ENCODE measurements at regions not wholly inside any gene's neighbourhood (a gene's known extent, or its start where the extent isn't known, plus 50 kb on each side); places are given as distances from the start of the nearest gene placed in this dataset.

DNA sequence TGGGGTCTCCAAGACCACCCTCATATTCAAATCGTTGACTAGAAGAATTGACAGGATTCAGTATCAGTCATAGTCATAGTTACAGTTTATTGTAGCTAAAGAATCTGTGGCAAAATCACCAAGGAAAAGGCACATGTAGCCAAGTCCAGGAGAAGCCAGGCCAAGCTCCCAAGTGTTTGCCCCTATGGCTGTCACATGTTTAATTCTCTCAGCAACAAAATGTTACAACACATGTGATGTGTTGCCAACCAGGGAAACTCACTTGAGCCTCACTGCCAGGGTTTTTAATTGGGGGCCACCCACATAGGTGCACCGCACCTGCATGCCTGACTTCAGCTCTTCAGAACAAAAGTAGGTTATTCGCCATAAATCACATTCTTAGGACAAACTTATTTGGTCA lies 1030.9 kb upstream of the CELF2 start:
- Histone ChIP-seq H2AFZ (ENCODE audit: low read depth, low read length) (no peak overlapping the region), H3K9ac (replicated peaks; ENCODE audit: extremely low read depth, insufficient read depth, low read length) (no peak overlapping the region), H3K4me2 (ENCODE audit: insufficient read depth, low read length) (no peak overlapping the region), H4K20me1 (replicated peaks; ENCODE audit: control insufficient read depth, extremely low read depth, insufficient read depth, low read length) (no peaks in the 10 kb centered on the region), H3K4me1 (ENCODE audit: control insufficient read depth, extremely low read depth, insufficient read depth, low read length) (no peaks in the 10 kb centered on the region), H3K79me2 (ENCODE audit: control insufficient read depth, insufficient read depth, low read length) (no peaks in the 10 kb centered on the region), H3K27me3 (ENCODE audit: control insufficient read depth in 2 of 2, insufficient read depth in 2 of 2, low read length in 2 of 2) (no peaks in the 10 kb centered on the region), H3K9me1 (replicated peaks; ENCODE audit: control insufficient read depth, extremely low read depth, insufficient read depth, low read length) (no peaks in the 10 kb centered on the region), H3K27ac (ENCODE audit: insufficient read depth, low read depth, low read length) (no peak overlapping the region), H3K36me3 (ENCODE audit: control insufficient read depth in 2 of 2, extremely low read depth in 1 of 2, insufficient read depth in 2 of 2, low read length in 2 of 2) (no peaks in the 10 kb centered on the region), H3K4me3 (replicated peaks in 1 of 3; ENCODE audit: insufficient read depth in 1 of 3, low read depth in 1 of 3, low read length in 3 of 3) (no peak overlapping the region), H3K9me3 (replicated peaks; ENCODE audit: control insufficient read depth, insufficient read depth, low read length) (no peaks in the 10 kb centered on the region)
- ChIA-PET POLR2A (no interaction called here), CTCF (interaction anchor here (1.3 kb wide), 1 partner anchor 17 kb away, joined by 4 read pairs; no protein-coding TSS in a partner anchor)
- TF ChIP-seq, protein P1, sequence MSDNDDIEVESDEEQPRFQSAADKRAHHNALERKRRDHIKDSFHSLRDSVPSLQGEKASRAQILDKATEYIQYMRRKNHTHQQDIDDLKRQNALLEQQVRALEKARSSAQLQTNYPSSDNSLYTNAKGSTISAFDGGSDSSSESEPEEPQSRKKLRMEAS (IDR thresholded peaks at IDR 0.05; ENCODE audit: insufficient read depth, insufficient read length), result no peak
- no peak for TF ChIP-seq JUN (IDR thresholded peaks at IDR 0.05; ENCODE audit: borderline replicate concordance, insufficient read depth, insufficient read length, low read depth)
- TF ChIP-seq FOS (IDR thresholded peaks at IDR 0.05; ENCODE audit: borderline replicate concordance, insufficient read depth, low read length), result no peak
- TF ChIP-seq, protein P2, sequence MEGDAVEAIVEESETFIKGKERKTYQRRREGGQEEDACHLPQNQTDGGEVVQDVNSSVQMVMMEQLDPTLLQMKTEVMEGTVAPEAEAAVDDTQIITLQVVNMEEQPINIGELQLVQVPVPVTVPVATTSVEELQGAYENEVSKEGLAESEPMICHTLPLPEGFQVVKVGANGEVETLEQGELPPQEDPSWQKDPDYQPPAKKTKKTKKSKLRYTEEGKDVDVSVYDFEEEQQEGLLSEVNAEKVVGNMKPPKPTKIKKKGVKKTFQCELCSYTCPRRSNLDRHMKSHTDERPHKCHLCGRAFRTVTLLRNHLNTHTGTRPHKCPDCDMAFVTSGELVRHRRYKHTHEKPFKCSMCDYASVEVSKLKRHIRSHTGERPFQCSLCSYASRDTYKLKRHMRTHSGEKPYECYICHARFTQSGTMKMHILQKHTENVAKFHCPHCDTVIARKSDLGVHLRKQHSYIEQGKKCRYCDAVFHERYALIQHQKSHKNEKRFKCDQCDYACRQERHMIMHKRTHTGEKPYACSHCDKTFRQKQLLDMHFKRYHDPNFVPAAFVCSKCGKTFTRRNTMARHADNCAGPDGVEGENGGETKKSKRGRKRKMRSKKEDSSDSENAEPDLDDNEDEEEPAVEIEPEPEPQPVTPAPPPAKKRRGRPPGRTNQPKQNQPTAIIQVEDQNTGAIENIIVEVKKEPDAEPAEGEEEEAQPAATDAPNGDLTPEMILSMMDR (IDR thresholded peaks at IDR 0.05; ENCODE audit: extremely low read depth in 1 of 2, insufficient read depth in 1 of 2, low read depth in 1 of 2, low read length in 2 of 2), result no peak
- TF ChIP-seq MYC (IDR thresholded peaks at IDR 0.05; ENCODE audit: low read depth, low read length), result no peak
- no peak for TF ChIP-seq POLR2A (IDR thresholded peaks at IDR 0.05; ENCODE audit: low read depth, low read length)
- no peak for TF ChIP-seq GATA2 (IDR thresholded peaks at IDR 0.05; ENCODE audit: insufficient read depth, insufficient read length, low read depth, low read length)
- no peak for TF ChIP-seq POLR2AphosphoS5 (IDR thresholded peaks at IDR 0.05; ENCODE audit: insufficient read depth, low read depth, low read length)
- TF ChIP-seq EZH2 (IDR thresholded peaks at IDR 0.05; ENCODE audit: borderline replicate concordance, low read depth, low read length, severe bottlenecking), result no peak
- FAIRE-seq (no peak), DNase-seq (ENCODE audit: low read depth, low spot score) (no peak)
- intact Hi-C loops (cut with micrococcal nuclease), result no loop called here
- BruUV-seq (replicated peaks), result no TSS peak
- dilution Hi-C loops (cut with MboI; ENCODE audit: extremely low pct_ligation_motif_present, low sequenced_read_pairs), result no loop called here

All from endothelial cell of umbilical vein (primary cell).